ENCODE measurements at regions not wholly inside any gene's neighbourhood (a gene's known extent, or its start where the extent isn't known, plus 50 kb on each side); places are given as distances from the start of the nearest gene placed in this dataset.

DNA sequence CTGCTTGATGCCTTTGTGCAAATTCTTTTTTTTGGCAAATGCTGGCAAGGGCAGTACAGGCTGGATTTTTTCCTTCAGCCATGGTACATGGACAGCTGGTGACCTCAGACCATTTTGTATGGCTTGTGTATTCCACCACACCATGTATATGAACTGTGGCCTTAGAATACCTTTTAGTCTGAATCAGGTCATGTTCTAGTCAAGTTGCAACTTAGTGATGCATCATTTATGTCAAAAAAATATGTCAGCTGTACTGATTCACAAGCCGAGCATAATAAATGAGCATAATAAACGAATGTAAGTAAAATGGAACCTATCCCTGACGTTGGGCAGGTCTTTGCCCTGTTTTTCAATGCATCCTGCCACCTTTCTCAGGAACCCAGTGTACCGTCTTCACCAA lies 219.7 kb upstream of the RUNX1 start:
- DNase-seq: no peak

DNA sequence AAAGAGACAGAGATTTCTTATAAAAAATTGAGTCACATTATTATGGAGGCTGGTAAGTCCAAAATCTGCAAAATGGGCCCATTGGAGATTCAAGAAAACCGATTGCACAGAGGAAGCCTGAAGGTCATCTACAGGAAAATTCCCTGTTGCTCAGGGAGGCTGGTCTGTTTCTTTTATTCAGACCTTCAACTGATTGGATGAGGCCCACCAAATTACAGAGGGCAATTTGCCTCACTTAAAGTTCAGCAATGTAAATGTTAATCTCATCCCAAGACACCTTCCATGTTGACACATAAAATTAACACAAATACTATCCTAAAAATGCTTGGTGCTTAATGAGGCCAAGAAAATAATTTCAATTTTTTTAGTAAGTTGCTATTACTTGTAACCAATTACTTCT lies 219.2 kb upstream of the RUNX1 start:
- no peak for DNase-seq

DNA sequence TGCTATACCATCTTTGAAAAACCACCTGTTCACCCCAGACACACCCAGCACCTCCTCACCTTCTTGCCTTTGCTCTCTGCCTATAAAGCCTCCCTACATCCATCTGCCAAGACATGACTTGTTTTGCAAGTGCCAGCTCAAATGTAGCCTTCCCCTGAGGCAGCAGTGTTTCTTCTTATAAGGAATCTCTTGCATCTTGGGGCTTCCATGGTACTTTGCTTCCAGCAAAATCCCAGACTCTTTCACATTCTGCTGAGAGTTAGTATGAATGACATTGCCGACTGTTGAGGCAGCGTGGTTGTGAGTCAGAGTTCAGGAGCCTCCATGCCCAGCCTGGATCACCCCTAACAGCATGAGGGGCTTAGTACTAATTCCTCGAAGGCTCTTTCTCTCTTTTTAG lies 217.4 kb upstream of the RUNX1 start:
- no peak for DNase-seq

DNA sequence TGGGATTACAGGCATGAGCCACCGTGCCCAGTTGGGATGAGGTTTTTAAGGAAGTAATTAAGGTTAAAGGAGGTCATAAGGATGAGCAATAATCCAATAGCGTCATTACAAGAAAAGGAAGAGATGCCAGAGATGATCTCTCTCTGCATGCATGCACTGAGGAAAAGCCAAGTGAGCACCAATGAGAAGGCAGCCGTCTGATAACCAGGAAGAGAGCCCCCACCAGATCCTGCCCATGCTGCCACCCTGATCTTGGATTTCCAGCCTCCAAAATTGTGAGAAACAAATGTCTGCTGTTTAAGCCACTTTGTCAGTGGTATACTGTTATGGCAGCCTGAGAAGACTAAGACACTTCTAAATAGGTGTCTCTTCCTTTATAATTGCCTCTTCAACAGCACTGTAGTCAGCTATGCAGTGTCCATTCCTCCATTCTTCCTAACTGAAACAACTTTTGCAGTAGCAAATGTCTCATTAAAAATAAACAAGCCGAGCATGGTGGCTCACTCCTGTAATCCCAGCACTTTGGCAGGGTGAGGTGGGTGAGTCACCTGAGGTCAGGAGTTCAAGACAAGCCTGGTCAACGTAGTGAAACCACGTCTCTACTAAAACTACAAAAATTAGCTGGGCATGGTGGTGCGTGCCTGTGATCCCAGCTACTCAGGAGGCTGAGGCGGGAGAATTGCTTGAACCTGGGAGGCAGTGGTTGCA lies 216.2 kb upstream of the RUNX1 start:
- no peak for DNase-seq

GRCh38 chr21:35259457-35259856 lies 210.4 kb upstream of the RUNX1 start:
- no peak for DNase-seq

DNA sequence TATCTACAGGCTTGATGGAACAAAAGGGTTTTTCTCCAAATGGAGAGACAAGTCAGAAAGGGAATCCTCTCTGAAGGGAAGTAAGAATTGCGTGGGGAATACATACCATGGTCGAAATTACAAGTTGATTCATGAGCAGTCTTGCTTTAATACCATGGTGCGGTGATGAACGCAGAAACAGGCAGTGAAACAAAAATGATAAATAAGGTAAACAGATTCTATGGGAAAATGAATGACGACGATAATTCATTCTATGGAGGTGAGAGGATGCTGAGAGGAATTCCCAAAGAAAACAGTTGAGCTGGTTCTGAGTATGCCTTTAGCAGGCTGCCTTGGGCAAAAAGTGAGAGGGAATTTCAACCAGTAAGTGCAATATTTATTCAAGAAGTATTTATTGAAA lies 209.4 kb upstream of the RUNX1 start:
- DNase-seq: no peak

DNA sequence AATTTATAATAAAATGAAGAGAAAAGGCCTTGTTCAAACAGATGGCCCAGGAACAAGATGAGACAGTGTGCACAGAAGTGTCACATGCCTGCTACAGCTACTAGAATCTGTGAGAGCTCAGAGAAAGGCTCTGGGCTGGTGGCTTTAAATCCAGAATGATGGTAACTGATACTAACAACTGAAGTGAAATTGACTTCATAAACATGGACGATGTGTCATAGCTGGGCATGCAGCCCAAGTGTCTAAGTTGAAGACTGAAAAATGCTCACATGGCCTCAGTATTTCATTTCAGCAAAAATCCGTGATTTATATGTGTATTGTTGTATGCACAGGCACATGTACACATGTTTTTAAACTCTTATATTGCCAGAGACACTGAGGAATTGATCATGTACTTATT lies 208.3 kb upstream of the RUNX1 start:
- peak; percentile 79 for DNase-seq

DNA sequence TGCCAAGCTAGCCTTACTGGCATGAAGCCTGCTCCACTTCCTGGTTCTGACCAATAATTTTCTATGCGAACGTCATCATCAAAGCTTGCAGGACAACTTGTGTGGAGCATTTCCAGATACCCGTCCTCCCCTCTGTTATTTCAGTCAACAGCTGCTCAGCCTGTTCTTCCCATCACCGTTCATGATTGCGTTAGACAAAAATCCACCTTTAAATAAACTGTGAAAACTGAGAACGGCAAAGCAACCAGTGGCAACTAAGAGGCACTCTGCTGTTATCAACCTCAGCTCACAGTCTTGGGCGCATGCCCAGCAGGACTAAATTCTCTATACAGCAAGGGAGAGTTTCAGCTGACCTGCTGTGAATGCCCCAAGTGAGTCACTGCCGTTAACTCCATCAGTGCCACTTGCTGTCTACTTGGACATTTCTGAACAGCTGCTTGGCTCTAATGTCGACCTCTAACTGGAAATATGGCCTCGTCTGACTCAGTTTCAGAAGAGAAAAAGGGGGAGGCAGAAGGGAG lies 207.4 kb upstream of the RUNX1 start:
- DNase-seq: peak; percentile 78

DNA sequence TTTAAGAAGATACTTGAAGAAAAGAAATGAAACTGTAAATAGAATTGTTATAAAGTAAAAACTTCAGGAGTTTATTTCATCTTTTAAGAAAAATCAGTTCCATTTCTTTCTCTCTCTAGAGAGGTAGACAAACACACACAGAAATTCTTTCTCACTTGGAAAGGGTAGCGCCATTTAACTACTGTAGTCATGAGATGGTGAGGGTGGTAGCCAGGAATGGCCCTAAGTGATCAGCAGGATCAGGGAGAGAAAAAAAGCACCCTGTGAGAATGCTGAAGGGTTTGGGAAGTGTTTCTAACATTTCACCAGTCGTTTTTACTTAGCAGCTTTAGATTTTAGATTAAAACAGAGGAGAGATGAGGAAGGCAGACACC lies 205.7 kb upstream of the RUNX1 start:
- no peak for DNase-seq

- peak; percentile 9 for DNase-seq
These were observed 205.1 kb upstream of the RUNX1 start for GRCh38 chr21:35254006-35254764.

GRCh38 chr21:35252831-35253230 lies 203.7 kb upstream of the RUNX1 start:
- no peak for DNase-seq

DNA sequence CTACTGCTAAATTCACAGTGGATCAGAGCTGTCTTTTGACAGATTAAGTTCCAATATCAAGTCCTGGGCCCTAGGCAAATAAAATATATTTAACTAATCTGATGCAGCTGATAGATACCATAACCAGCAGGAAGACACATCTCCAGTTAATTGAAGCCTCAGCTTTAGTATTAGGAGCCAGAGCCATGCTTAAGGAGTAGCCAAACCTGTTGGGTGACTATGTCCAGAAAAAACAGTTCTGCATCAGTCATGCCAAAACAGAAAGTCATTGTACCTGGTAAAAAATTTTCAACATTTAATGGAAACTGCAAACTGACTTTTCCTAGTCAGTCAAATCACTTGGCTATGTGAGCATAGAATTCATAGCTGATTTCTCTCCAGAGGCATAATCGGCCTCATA lies 200.5 kb upstream of the RUNX1 start:
- DNase-seq: no peak

DNA sequence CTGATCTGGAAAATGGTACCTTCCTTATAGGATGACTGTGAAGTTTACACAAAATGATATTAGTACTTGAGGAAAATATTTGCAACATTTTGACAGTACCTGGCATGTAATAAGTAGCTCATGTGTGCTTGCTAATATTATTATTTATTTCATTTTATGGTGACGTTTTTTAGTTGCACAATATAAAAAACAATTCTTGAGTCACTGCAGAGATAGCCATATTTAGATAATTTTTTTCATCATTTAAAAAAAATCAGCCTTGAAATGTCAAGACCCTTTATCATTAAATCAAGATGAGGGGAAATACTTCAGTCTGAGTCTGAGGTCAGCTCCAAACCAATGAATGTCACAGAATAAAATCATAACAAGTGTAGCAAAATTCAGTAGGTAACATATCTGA lies 196.8 kb upstream of the RUNX1 start:
- no peak for DNase-seq

GRCh38 chr21:35244514-35244913 lies 195.4 kb upstream of the RUNX1 start:
- DNase-seq: no peak

DNA sequence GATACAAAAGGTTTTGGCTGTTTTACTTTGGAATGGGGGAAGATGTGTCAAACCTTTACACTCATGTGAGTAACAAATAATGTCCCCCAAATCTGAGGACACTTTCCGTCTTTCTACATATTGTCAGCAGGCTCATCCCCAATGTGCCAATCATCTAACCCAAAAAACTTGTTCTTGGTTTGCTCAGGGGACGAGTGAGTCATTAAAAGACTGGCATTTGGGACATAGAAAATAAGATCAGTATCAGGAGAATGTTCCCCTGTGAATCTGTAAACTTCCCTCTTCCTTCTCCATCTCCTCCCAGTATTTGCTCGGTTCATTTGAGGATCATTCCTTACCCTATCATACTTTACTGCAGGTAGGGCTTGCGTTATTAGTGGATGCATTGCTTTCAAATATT lies 194.1 kb upstream of the RUNX1 start:
- DNase-seq: no peak

DNA sequence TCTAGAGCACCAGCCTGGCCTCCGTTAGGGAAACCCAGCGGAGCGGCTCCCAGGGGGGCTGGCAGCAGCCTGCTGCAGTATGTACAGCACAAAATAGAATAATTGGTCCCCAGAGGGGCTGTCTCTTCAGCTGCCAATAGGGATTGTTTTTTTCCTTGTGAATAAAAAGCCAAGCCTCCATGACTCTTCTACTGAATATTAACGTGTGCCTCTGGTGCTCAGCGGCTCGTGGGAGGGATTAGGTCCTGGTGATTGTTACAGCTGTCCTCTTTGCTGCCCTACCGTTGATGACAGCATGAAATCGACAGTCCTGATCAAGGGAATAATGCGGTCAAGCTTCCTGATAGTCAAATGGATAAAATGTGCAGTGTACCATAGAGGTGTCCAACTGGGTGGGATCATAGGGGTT lies 190.7 kb upstream of the RUNX1 start:
- DNase-seq: no peak

GRCh38 chr21:35238119-35238518 lies 189.0 kb upstream of the RUNX1 start:
- DNase-seq: no peak

DNA sequence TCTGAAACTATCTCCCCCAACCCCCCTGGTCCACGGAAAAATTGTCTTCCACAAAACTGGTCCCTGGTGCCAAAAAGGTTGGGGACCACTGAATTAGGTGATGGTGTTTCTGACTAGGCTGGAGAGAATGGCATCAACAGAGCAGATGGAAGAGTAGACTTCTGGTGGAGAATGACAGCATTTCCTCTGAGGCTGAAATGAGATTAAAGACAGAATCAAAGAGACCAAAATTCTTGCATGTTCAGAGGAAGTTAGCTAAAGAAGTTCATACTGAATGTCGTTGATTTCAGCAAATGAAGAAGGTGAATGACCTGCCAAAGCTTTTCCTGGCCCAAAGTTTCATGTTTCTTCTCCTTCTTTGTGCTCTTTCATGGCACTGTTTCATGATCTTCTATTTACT lies 188.2 kb upstream of the RUNX1 start:
- DNase-seq: no peak

GRCh38 chr21:35236090-35236489 lies 187.0 kb upstream of the RUNX1 start:
- no peak for DNase-seq

DNA sequence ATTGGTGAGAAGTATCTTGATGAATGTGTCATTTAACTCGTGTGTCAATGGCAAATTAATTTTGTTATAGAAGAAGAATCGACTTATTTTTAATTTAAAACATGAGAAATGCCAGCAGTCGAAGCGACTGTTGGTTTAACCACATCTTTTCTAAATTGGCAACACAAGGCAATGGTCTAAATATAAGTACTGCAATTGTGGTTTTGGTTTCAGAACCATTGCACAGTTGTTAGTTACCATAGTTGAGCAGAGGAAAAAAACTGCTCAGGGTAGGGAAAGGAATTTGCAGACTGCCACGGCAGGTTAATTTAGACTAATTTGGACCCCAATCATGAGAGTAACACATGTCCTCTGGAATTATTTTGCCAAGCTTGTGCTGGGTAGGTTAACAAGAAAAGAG lies 185.6 kb upstream of the RUNX1 start:
- no peak for DNase-seq

- no peak for DNase-seq
These were observed 184.7 kb upstream of the RUNX1 start for GRCh38 chr21:35233756-35234155.

GRCh38 chr21:35232545-35233176 lies 183.6 kb upstream of the RUNX1 start:
- no peak for DNase-seq

- no peak for DNase-seq
These were observed 182.0 kb upstream of the RUNX1 start for GRCh38 chr21:35231090-35231489.
